GM18870 (cell line): ENCODE measurements at regions not wholly inside any gene's neighbourhood (a gene's known extent, or its start where the extent isn't known, plus 50 kb on each side); places are given as distances from the start of the nearest gene placed in this dataset.

ENCODE experiments used
- ATAC-seq: cut with Tn5 transposase; IDR thresholded peaks from one replicate; pipeline ENCODE4 v1.9.1; 2021; ENCODE audit warnings: moderate library complexity; ENCODE audit not compliant: unreplicated experiment

DNA sequence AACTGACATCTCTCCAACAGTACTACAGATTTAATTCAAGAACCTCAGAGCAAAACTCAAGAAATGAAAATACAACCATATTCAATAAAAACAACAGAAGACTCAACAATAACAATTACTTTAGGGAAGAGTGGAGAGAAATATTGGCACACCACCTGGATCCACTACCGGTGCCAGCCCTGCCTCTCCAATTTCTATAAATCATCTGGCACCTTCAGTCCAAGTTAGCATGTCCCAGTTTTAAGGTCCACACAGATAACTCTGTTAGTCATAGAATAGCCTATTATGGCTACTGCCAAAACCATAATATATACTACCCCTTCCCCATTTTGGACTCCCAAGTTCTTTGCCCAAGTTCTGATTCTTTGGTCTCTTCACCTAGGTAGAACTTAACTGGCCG is 69.9 kb upstream of the PSMA6 start:
- no peak for ATAC-seq

DNA sequence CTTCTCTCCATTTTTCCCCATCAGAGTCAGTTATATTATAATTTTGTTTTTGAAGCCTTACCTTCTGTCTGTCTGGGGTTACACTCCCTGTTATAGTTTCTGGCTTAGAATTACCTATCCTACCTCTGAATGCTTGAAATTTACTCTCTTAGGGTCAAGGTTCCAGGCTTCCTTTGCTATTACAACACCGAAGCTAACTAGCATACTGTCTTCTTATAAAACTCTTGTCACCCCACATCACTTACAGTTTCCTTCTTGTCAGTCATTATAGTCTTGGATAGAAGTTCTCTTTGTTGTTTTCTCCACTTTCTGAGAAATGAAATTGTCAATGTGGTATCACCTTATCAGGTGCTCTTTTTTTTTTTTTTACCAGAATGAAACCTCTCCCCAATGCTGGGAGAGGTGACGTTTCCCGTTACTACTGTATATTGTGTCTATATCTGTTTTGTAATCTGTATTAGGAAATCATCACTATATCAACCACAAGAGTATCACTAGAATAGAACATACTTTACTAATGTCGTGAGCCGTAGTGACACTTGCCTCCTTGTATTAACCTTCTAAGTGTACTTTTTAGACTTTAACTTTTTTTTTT is 69.2 kb upstream of the PSMA6 start:
- ATAC-seq = no peak

GRCh38 chr14:35223927-35224326 is 68.3 kb upstream of the PSMA6 start:
- no peak for ATAC-seq

DNA sequence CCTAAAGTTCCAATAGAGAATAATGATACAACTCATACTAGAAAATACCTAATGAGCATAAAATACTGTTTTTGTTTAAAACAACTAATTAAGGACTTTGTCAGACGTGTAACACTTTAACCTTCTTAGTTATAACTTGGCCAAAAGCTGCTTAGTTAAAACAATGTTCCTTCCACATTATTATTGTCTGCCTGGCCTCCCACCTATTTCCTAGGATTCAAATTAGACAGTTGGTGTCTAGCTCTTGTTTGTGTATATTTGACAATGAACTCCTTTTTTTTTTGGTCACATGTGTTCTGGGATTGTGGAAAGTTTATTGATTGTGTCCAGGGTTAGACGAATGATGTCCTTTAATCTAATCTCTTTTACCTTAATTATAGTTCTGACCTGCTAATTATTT is 67.6 kb upstream of the PSMA6 start:
- no peak for ATAC-seq

GRCh38 chr14:35229084-35229791 is 62.9 kb upstream of the PSMA6 start:
- no peak for ATAC-seq

DNA sequence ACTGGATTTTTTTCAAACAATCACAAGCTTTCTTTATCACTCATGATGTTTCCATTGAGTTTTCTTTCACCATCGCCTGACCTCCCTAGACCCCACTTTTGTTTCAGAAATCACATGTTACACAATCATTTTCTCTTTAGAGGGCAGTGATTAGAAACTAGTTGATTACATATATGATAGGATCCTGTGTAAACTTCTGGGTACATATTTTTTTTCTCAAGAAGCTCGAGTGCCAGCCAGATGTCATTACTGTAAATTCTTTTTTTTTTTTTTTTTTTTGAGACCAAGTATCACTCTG is 62.4 kb upstream of the PSMA6 start:
- ATAC-seq = no peak

GRCh38 chr14:35231207-35231760 is 60.9 kb upstream of the PSMA6 start:
- no peak for ATAC-seq

DNA sequence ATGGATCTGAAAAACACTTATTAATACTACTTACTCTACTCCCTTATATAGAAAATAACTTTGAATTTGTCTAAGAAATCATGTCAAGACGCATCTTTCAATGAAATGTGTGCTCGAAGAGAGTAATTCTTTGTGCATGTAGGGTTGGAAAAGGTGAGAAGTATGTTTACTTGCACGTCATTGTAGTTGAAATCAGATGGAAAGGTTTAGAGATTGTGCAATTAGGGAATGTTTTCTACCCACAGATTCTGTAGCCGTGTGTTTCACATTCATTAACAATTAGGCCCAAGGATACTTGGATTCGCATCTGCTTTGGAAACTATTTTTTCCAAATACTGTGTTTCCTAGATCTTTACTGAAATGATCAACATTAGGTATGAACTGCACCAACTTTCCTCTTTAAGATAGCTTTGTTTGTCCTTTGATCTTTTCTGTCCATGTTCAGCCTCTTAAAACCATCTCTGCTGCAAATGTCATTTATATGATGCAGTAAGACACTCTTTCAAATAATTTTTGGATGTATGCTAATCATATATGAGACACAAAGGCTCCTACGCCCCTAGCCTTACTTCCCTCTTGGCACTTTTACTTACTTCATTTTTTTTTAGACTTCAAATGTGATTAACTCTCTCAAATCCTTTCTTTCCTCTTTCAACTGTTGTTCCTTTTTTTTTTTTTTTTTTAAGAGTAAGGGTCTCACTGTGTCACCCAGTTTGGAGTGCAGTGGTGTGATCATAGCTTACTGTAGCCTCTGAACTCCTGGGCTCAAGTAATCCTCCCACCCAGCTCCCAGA is 58.0 kb upstream of the PSMA6 start:
- no peak for ATAC-seq

GRCh38 chr14:35235840-35236239 is 56.3 kb upstream of the PSMA6 start:
- ATAC-seq = no peak

- ATAC-seq = no peak
Measured at GRCh38 chr14:35236806-35237205, 55.4 kb upstream of the PSMA6 start.

DNA sequence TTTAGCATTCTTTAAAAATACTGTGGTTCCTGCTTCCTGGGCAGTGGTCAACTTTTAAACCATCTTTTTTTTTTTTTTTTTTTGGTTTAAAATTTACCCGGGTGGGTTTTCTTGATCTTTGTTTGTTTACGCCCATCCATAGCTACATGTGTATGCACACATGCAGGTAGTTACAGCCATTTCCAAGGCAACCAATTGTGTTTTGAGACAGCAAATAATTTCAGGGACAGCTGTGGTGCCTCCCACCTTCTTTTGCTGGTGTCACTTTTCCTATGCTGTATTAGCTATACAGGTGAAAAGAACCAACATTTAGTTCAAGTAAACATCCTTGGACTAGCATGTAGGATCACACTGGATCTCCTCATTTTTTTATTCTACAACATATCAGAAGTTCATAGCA is 52.0 kb upstream of the PSMA6 start:
- no peak for ATAC-seq
